ENCODE measurements at regions not wholly inside any gene's neighbourhood (a gene's known extent, or its start where the extent isn't known, plus 50 kb on each side); places are given as distances from the start of the nearest gene placed in this dataset.
"Not testable (repeated sequence)": the region's sequence is repeated elsewhere in the genome, so short reads cannot be mapped to it uniquely, and the experiment has no call there.

GRCh38 chr5:74523698-74524097, 116.8 kb downstream of the ENC1 start:
- H3K9me3 ChIP-seq; H3K4me1 ChIP-seq; DNase-seq (ENCODE audit: low spot score in 2 of 2); H3K4me3 ChIP-seq; H3K27me3 ChIP-seq (ENCODE audit: low read depth); H3K36me3 ChIP-seq (replicated peaks); in situ Hi-C loops (cut with MboI; ENCODE audit: low sequenced_read_pairs): not testable (repeated sequence)

GRCh38 chr5:74522838-74523237, 117.7 kb downstream of the ENC1 start:
- H3K36me3 ChIP-seq (replicated peaks); H3K4me3 ChIP-seq; H3K9me3 ChIP-seq; DNase-seq (ENCODE audit: low spot score in 2 of 2); H3K4me1 ChIP-seq; H3K27me3 ChIP-seq (ENCODE audit: low read depth); in situ Hi-C loops (cut with MboI; ENCODE audit: low sequenced_read_pairs): not testable (repeated sequence)

- peaks cover 3% of the 10 kb centered on the region; the same call in 1 of the 2 replicates for H3K9me3 ChIP-seq
- no peak overlapping the region for H3K4me3 ChIP-seq
- in situ Hi-C loops (cut with MboI; ENCODE audit: low sequenced_read_pairs): no loop called here
- H3K4me1 ChIP-seq: no peaks in the 10 kb centered on the region
- no peaks in the 10 kb centered on the region for H3K27me3 ChIP-seq (ENCODE audit: low read depth)
- no peak for DNase-seq (ENCODE audit: low spot score in 2 of 2)
- no peaks in the 10 kb centered on the region for H3K36me3 ChIP-seq (replicated peaks)
Measured at GRCh38 chr5:74521401-74521800, 119.1 kb downstream of the ENC1 start.

- peaks cover 3% of the 10 kb centered on the region; the same call in 1 of the 2 replicates for H3K9me3 ChIP-seq
- DNase-seq (ENCODE audit: low spot score in 2 of 2): no peak
- in situ Hi-C loops (cut with MboI; ENCODE audit: low sequenced_read_pairs): no loop called here
- no peaks in the 10 kb centered on the region for H3K27me3 ChIP-seq (ENCODE audit: low read depth)
- no peak overlapping the region for H3K4me3 ChIP-seq
- no peaks in the 10 kb centered on the region for H3K4me1 ChIP-seq
- H3K36me3 ChIP-seq (replicated peaks): no peaks in the 10 kb centered on the region
Measured at GRCh38 chr5:74519679-74520078, 120.8 kb downstream of the ENC1 start.

GRCh38 chr5:74519161-74519571, 121.4 kb downstream of the ENC1 start:
- in situ Hi-C loops (cut with MboI; ENCODE audit: low sequenced_read_pairs): no loop called here
- H3K9me3 ChIP-seq: peaks cover 3% of the 10 kb centered on the region; the same call in 1 of the 2 replicates
- H3K27me3 ChIP-seq (ENCODE audit: low read depth): no peaks in the 10 kb centered on the region
- DNase-seq (ENCODE audit: low spot score in 2 of 2): peak in 1 of 2 experiments; percentile 20
- no peaks in the 10 kb centered on the region for H3K36me3 ChIP-seq (replicated peaks)
- H3K4me3 ChIP-seq: no peak overlapping the region
- no peaks in the 10 kb centered on the region for H3K4me1 ChIP-seq

GRCh38 chr5:74517700-74518099, 122.8 kb downstream of the ENC1 start:
- Histone ChIP-seq H3K4me3 (no peak overlapping the region), H3K27me3 (ENCODE audit: low read depth) (no peaks in the 10 kb centered on the region), H3K36me3 (replicated peaks) (no peaks in the 10 kb centered on the region), H3K4me1 (no peaks in the 10 kb centered on the region), H3K9me3 (no peaks in the 10 kb centered on the region)
- DNase-seq (ENCODE audit: low spot score in 2 of 2): no peak
- in situ Hi-C loops (cut with MboI; ENCODE audit: low sequenced_read_pairs): no loop called here

- no peaks in the 10 kb centered on the region for H3K4me1 ChIP-seq
- DNase-seq (ENCODE audit: low spot score in 2 of 2): no peak
- no peaks in the 10 kb centered on the region for H3K36me3 ChIP-seq (replicated peaks)
- H3K27me3 ChIP-seq (ENCODE audit: low read depth): no peaks in the 10 kb centered on the region
- H3K4me3 ChIP-seq: no peak overlapping the region
- in situ Hi-C loops (cut with MboI; ENCODE audit: low sequenced_read_pairs): no loop called here
- no peaks in the 10 kb centered on the region for H3K9me3 ChIP-seq
Measured at GRCh38 chr5:74516211-74516636, 124.3 kb downstream of the ENC1 start.

- H3K4me1 ChIP-seq: no peaks in the 10 kb centered on the region
- no peaks in the 10 kb centered on the region for H3K9me3 ChIP-seq
- no peak for DNase-seq (ENCODE audit: low spot score in 2 of 2)
- H3K36me3 ChIP-seq (replicated peaks): no peaks in the 10 kb centered on the region
- in situ Hi-C loops (cut with MboI; ENCODE audit: low sequenced_read_pairs): no loop called here
- H3K4me3 ChIP-seq: no peak overlapping the region
- no peaks in the 10 kb centered on the region for H3K27me3 ChIP-seq (ENCODE audit: low read depth)
Measured at GRCh38 chr5:74514888-74515551, 125.5 kb downstream of the ENC1 start.

- H3K4me3 ChIP-seq; in situ Hi-C loops (cut with MboI; ENCODE audit: low sequenced_read_pairs); H3K9me3 ChIP-seq; H3K4me1 ChIP-seq; H3K36me3 ChIP-seq (replicated peaks); DNase-seq (ENCODE audit: low spot score in 2 of 2); H3K27me3 ChIP-seq (ENCODE audit: low read depth): not testable (repeated sequence)
Measured at GRCh38 chr5:74511770-74512169, 128.8 kb downstream of the ENC1 start.

GRCh38 chr5:74510476-74511075, 130.0 kb downstream of the ENC1 start:
- no peak for DNase-seq (ENCODE audit: low spot score in 2 of 2)
- H3K36me3 ChIP-seq (replicated peaks): no peaks in the 10 kb centered on the region
- no peaks in the 10 kb centered on the region for H3K9me3 ChIP-seq
- H3K4me1 ChIP-seq: no peaks in the 10 kb centered on the region
- no peaks in the 10 kb centered on the region; the same call in 1 of the 2 replicates for H3K27me3 ChIP-seq (ENCODE audit: low read depth)
- in situ Hi-C loops (cut with MboI; ENCODE audit: low sequenced_read_pairs): no loop called here
- H3K4me3 ChIP-seq: no peak overlapping the region

GRCh38 chr5:74507370-74508005, 133.0 kb downstream of the ENC1 start:
- no peaks in the 10 kb centered on the region; the same call in 1 of the 2 replicates for H3K4me1 ChIP-seq
- DNase-seq (ENCODE audit: low spot score in 2 of 2): no peak
- H3K27me3 ChIP-seq (ENCODE audit: low read depth): no peaks in the 10 kb centered on the region; the same call in 1 of the 2 replicates
- no peaks in the 10 kb centered on the region for H3K9me3 ChIP-seq
- H3K4me3 ChIP-seq: no peak overlapping the region
- in situ Hi-C loops (cut with MboI; ENCODE audit: low sequenced_read_pairs): no loop called here
- no peaks in the 10 kb centered on the region for H3K36me3 ChIP-seq (replicated peaks)

GRCh38 chr5:74506119-74506518, 134.4 kb downstream of the ENC1 start:
- in situ Hi-C loops (cut with MboI; ENCODE audit: low sequenced_read_pairs): no loop called here
- Histone ChIP-seq H3K36me3 (replicated peaks) (no peaks in the 10 kb centered on the region), H3K4me3 (no peak overlapping the region), H3K27me3 (ENCODE audit: low read depth) (no peaks in the 10 kb centered on the region; the same call in 1 of the 2 replicates), H3K4me1 (no peaks in the 10 kb centered on the region; the same call in 1 of the 2 replicates), H3K9me3 (no peaks in the 10 kb centered on the region)
- DNase-seq (ENCODE audit: low spot score in 2 of 2): no peak

- in situ Hi-C loops (cut with MboI; ENCODE audit: low sequenced_read_pairs): no loop called here
- no peaks in the 10 kb centered on the region for H3K36me3 ChIP-seq (replicated peaks)
- H3K4me3 ChIP-seq: no peak overlapping the region
- H3K4me1 ChIP-seq: no peaks in the 10 kb centered on the region; the same call in 1 of the 2 replicates
- H3K27me3 ChIP-seq (ENCODE audit: low read depth): no peaks in the 10 kb centered on the region; the same call in 1 of the 2 replicates
- DNase-seq (ENCODE audit: low spot score in 2 of 2): no peak
- H3K9me3 ChIP-seq: no peaks in the 10 kb centered on the region
Measured at GRCh38 chr5:74504463-74504862, 136.1 kb downstream of the ENC1 start.

- Histone ChIP-seq H3K36me3 (replicated peaks) (no peaks in the 10 kb centered on the region), H3K27me3 (ENCODE audit: low read depth) (no peaks in the 10 kb centered on the region; the same call in 1 of the 2 replicates), H3K9me3 (no peaks in the 10 kb centered on the region), H3K4me3 (no peak overlapping the region), H3K4me1 (no peaks in the 10 kb centered on the region; the same call in 1 of the 2 replicates)
- in situ Hi-C loops (cut with MboI; ENCODE audit: low sequenced_read_pairs): no loop called here
- DNase-seq (ENCODE audit: low spot score in 2 of 2): no peak
Measured at GRCh38 chr5:74502479-74502950, 138.0 kb downstream of the ENC1 start.
